Anterior cingulate cortex (tissue), 58 donors: ENCODE measurements at regions not wholly inside any gene's neighbourhood (a gene's known extent, or its start where the extent isn't known, plus 50 kb on each side); places are given as distances from the start of the nearest gene placed in this dataset.
A peak's percentile ranks its signal among the peaks of the same experiment; 100 is the strongest.
"Not testable (repeated sequence)": the region's sequence is repeated elsewhere in the genome, so short reads cannot be mapped to it uniquely, and the experiment has no call there.

Experiments used
- DNase-seq, 58 donors: peaks; one replicate each; lab custom pipeline; 2025; lab: John Stamatoyannopoulos, UW

- no peak for DNase-seq
These were observed 135.5 kb downstream of the CEMIP2 start for GRCh38 chr9:71632776-71633175.

- no peak for DNase-seq
These were observed 137.8 kb downstream of the CEMIP2 start for GRCh38 chr9:71630377-71630995.

DNA sequence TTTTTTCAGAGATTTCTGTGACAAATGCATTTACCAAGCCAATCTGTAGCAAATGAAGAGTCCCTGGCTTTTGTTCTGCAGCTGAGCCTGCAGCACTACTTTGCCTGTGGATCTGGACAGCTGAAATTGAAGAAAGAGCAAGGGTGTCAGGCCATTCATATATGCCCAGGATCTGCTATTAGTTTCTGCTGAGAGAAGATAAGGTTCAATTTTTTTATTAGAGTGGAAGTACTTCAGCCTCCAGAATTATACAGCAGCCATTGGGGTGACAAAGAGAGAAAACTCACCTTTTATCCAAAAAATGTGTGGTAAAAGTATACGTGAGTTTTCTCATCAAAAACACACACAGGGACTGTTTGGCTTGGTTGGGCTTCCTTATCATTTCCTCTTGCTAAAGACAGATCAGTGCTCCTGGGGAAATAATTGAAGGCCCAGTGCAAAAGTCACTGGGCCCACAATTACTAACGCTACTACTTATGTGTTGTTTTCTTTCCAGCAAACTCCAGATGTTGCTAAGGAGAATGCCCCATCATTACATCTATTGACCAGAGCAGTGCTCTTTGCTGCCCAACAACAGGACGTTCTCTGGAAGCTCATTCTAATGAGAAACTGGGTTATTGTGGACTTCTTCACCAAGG lies 138.6 kb downstream of the CEMIP2 start:
- no peak for DNase-seq

- DNase-seq, result no peak
These were observed 140.1 kb downstream of the CEMIP2 start for GRCh38 chr9:71628247-71628646.

DNA sequence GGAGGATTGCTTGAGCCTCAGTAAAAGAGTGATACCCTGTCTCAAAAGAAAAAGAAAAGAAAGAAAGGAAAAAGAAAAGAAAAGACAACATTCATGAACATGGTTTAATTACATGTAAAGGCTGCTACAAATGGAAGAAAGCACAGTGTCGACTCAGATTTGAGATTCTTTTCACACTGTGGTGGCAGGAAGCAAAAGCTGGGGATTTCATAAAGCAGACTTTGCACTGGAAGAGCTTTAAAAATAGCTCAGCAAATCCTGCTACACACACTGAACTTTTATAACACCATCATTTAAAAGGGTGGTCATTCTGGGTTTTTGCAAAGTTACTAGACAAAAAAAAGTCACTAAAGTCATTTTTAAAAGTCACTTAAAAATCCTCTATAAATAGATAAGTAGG lies 140.8 kb downstream of the CEMIP2 start:
- no peak for DNase-seq

DNA sequence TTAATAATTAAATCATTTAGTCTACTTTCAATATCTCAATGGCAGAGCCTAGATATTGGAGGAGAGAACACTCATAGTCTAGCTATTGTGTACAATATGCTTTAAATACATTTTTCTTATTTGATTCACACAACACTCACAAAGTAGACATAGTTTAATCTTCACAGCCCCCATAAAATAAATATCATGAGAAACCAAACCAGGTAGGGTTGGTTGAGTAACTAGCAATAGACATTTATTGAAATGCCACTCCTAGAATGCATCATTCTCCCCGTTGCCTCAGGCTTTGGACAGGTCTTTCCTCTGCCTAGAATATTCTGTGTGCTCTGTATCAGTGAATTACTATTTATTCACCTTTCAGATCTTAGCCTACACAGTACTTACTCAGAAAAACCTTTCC lies 141.9 kb downstream of the CEMIP2 start:
- DNase-seq, result no peak

DNA sequence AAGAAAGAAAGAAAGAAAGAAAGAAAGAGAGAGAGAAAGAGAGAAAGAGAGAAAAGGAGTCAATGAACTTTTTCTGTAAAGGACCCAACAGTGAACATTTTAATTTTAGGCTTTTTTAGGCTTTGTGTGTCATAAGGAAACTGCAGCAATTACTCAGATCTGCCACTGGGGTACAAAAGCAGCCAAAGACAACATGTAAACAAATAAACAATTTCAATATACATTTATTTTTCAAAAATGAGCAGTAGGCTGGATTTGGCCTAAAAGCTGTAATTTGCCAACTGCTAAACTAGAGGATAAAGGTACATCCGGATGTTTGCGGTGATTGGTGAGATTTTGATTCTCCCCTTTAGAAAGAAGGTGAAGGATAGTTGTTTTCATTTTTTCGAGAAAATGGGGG lies 143.6 kb downstream of the CEMIP2 start:
- no peak for DNase-seq

- DNase-seq, result peak in 23 of 58 donors; percentile 1 to 46 (median 13)
These were observed 147.6 kb downstream of the CEMIP2 start for GRCh38 chr9:71620746-71621145.

DNA sequence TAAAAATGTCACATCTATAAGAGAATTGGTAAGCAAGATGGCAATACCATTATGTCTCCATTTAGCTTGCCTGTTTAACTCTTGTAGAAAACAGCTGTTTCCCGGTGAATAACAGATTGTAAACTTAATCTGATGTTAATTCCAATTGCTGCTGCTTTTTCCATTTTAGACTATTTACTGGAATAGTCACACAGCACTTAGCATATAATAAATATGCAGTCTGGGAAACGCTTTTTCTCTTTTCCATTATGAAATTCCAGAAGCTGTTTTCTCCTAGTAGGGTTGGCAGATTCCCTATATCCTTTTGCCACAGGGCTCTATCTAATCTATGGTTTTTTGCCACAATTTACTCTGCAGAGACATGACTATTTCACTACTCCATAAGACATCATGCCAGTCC lies 148.0 kb downstream of the CEMIP2 start:
- no peak for DNase-seq

- no peak for DNase-seq
These were observed 148.4 kb downstream of the CEMIP2 start for GRCh38 chr9:71619926-71620325.

GRCh38 chr9:71614409-71615010 lies 153.8 kb downstream of the CEMIP2 start:
- DNase-seq, result no peak

- DNase-seq, result no peak
These were observed 155.4 kb downstream of the CEMIP2 start for GRCh38 chr9:71612889-71613288.

DNA sequence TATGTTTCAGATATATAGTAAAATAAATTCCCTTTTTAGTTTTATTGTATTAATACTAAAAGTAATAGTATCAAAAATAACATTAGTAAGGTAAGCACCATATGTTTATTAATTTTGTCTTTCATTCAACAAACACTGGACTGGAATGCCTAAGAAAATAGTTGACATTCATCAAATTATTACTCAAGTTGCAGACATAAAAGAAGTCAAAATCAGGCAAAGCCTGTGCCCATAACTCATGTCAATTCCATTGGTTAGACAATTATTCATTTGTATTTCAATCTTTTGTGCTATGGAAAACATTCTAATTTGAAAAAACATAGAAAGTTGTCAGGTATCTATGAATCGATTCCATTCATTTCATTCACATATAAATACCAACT lies 158.9 kb downstream of the CEMIP2 start:
- DNase-seq, result no peak

- DNase-seq, result no peak
These were observed 159.4 kb downstream of the CEMIP2 start for GRCh38 chr9:71608825-71609447.

- no peak for DNase-seq
These were observed 160.3 kb downstream of the CEMIP2 start for GRCh38 chr9:71608021-71608420.

- DNase-seq, result no peak
These were observed 160.8 kb downstream of the CEMIP2 start for GRCh38 chr9:71607461-71607881.

GRCh38 chr9:71604197-71605063 lies 163.9 kb downstream of the CEMIP2 start:
- peak in 44 of 58 donors; percentile 1 to 76 (median 24) for DNase-seq

GRCh38 chr9:71602652-71603051 lies 165.7 kb downstream of the CEMIP2 start:
- no peak for DNase-seq

- DNase-seq, result not testable (repeated sequence)
These were observed 172.6 kb downstream of the CEMIP2 start for GRCh38 chr9:71595762-71596161.

- DNase-seq, result no peak
These were observed 173.8 kb downstream of the CEMIP2 start for GRCh38 chr9:71594541-71594940.

GRCh38 chr9:71592400-71592799 lies 175.9 kb downstream of the CEMIP2 start:
- DNase-seq, result no peak
